ENCODE measurements at regions not wholly inside any gene's neighbourhood (a gene's known extent, or its start where the extent isn't known, plus 50 kb on each side); places are given as distances from the start of the nearest gene placed in this dataset.
A peak's percentile ranks its signal among the peaks of the same experiment; 100 is the strongest.

DNA sequence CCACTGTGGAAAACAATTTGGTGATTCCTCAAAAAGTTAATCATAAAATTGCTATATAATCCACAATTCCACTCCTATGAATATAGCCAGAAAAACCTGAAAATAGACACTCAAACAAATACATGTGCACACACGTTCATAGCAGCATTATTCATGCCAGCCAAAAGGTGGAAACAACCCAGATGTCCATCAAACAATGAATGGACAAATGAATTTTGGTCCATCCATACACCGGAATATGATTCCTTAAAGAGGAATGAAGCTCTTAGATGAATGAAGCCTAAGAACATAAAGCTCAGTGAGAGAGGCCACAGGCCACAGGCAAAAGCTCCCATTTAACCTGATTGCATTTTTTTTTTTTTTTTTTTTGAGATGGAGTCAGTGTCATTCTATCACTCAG, 114.6 kb upstream of the TNRC6C start:
- no peaks in the 10 kb centered on the region for H3K36me3 Mint-ChIP-seq (ENCODE audit: low read depth)
- DNase-seq = no peak
- H3K4me3 Mint-ChIP-seq = no peak overlapping the region
- CTCF ChIA-PET = interaction anchor here (0.7 to 1.3 kb wide), 2 partner anchors 25 to 170 kb away, joined by 3 read pairs; no protein-coding TSS in a partner anchor
- peaks cover 50% of the 10 kb centered on the region for H3K4me1 Mint-ChIP-seq (ENCODE audit: low read depth)
- intact Hi-C loops (cut with micrococcal nuclease) = loop anchor here (1.0 to 10.0 kb wide), 7 partner anchors 8 to 399 kb away; partner anchors contain the start of gene TMC8
- no peaks in the 10 kb centered on the region for H3K9me3 Mint-ChIP-seq
- H3K27ac Mint-ChIP-seq = peak overlapping the region; percentile 81
- H3K27me3 Mint-ChIP-seq (ENCODE audit: low read depth) = peaks cover 8% of the 10 kb centered on the region

GRCh38 chr17:77844681-77845080, 113.8 kb upstream of the TNRC6C start:
- no peak for DNase-seq
- Mint-ChIP-seq H3K4me1 (ENCODE audit: low read depth) (peaks cover 50% of the 10 kb centered on the region), H3K4me3 (no peak overlapping the region), H3K36me3 (ENCODE audit: low read depth) (no peaks in the 10 kb centered on the region), H3K27me3 (ENCODE audit: low read depth) (peaks cover 6% of the 10 kb centered on the region), H3K9me3 (no peaks in the 10 kb centered on the region), H3K27ac (no peak overlapping the region)
- CTCF ChIA-PET = interaction anchor here (1.3 kb wide), 1 partner anchor 169 kb away, joined by 3 read pairs; no protein-coding TSS in a partner anchor
- intact Hi-C loops (cut with micrococcal nuclease) = loop anchor here (1.0 to 10.0 kb wide), 4 partner anchors 8 to 400 kb away; partner anchors contain the start of gene TMC8

GRCh38 chr17:77845541-77846225, 112.8 kb upstream of the TNRC6C start:
- peaks cover 50% of the 10 kb centered on the region for H3K4me1 Mint-ChIP-seq (ENCODE audit: low read depth)
- no peak overlapping the region for H3K4me3 Mint-ChIP-seq
- no peak for DNase-seq
- no peak overlapping the region for H3K27ac Mint-ChIP-seq
- no peaks in the 10 kb centered on the region for H3K36me3 Mint-ChIP-seq (ENCODE audit: low read depth)
- CTCF ChIA-PET = interaction anchor here (0.6 kb wide), 1 partner anchor 171 kb away, joined by 3 read pairs; no protein-coding TSS in a partner anchor
- intact Hi-C loops (cut with micrococcal nuclease) = loop anchor here (10.0 kb wide), 1 partner anchor 401 kb away; no protein-coding TSS in a partner anchor
- no peaks in the 10 kb centered on the region for H3K9me3 Mint-ChIP-seq
- no peaks in the 10 kb centered on the region for H3K27me3 Mint-ChIP-seq (ENCODE audit: low read depth)

GRCh38 chr17:77846531-77847085, 111.9 kb upstream of the TNRC6C start:
- CTCF ChIA-PET = no interaction called here
- intact Hi-C loops (cut with micrococcal nuclease) = loop anchor here (10.0 kb wide), 1 partner anchor 402 kb away; no protein-coding TSS in a partner anchor
- H3K27ac Mint-ChIP-seq = no peak overlapping the region

GRCh38 chr17:77847221-77848085, 111.0 kb upstream of the TNRC6C start:
- no peaks in the 10 kb centered on the region for H3K9me3 Mint-ChIP-seq
- CTCF ChIA-PET = no interaction called here

More at GRCh38 chr17:77846531-77847085, 111.9 kb upstream of the TNRC6C start:
- Mint-ChIP-seq H3K4me3 (no peak overlapping the region), H3K36me3 (ENCODE audit: low read depth) (no peaks in the 10 kb centered on the region), H3K9me3 (no peaks in the 10 kb centered on the region), H3K27me3 (ENCODE audit: low read depth) (no peaks in the 10 kb centered on the region), H3K4me1 (ENCODE audit: low read depth) (peaks cover 44% of the 10 kb centered on the region)
- peak; percentile 29 for DNase-seq

GRCh38 chr17:77848257-77848656, 110.2 kb upstream of the TNRC6C start:
- Mint-ChIP-seq H3K4me3 (no peak overlapping the region), H3K36me3 (ENCODE audit: low read depth) (no peaks in the 10 kb centered on the region), H3K9me3 (no peaks in the 10 kb centered on the region), H3K27me3 (ENCODE audit: low read depth) (no peaks in the 10 kb centered on the region), H3K27ac (no peak overlapping the region), H3K4me1 (ENCODE audit: low read depth) (peaks cover 28% of the 10 kb centered on the region)
- CTCF ChIA-PET = interaction anchor here (1.4 kb wide), 1 partner anchor 15 kb away, joined by 4 read pairs; no protein-coding TSS in a partner anchor
- intact Hi-C loops (cut with micrococcal nuclease) = loop anchor here (10.0 kb wide), 1 partner anchor 403 kb away; no protein-coding TSS in a partner anchor
- DNase-seq = no peak

More at GRCh38 chr17:77847221-77848085, 111.0 kb upstream of the TNRC6C start:
- no peak overlapping the region for H3K4me3 Mint-ChIP-seq
- no peaks in the 10 kb centered on the region for H3K27me3 Mint-ChIP-seq (ENCODE audit: low read depth)
- H3K27ac Mint-ChIP-seq = no peak overlapping the region
- peaks cover 36% of the 10 kb centered on the region for H3K4me1 Mint-ChIP-seq (ENCODE audit: low read depth)
- no peaks in the 10 kb centered on the region for H3K36me3 Mint-ChIP-seq (ENCODE audit: low read depth)
- intact Hi-C loops (cut with micrococcal nuclease) = loop anchor here (10.0 kb wide), 1 partner anchor 403 kb away; no protein-coding TSS in a partner anchor
- DNase-seq = no peak

- Mint-ChIP-seq H3K36me3 (ENCODE audit: low read depth) (no peaks in the 10 kb centered on the region), H3K4me3 (no peak overlapping the region), H3K27ac (no peak overlapping the region), H3K27me3 (ENCODE audit: low read depth) (no peaks in the 10 kb centered on the region), H3K9me3 (no peaks in the 10 kb centered on the region), H3K4me1 (ENCODE audit: low read depth) (peaks cover 18% of the 10 kb centered on the region)
- DNase-seq = no peak
- CTCF ChIA-PET = interaction anchor here (1.4 kb wide), 1 partner anchor 14 kb away, joined by 4 read pairs; no protein-coding TSS in a partner anchor
- intact Hi-C loops (cut with micrococcal nuclease) = loop anchor here (10.0 kb wide), 1 partner anchor 404 kb away; no protein-coding TSS in a partner anchor
Measured at GRCh38 chr17:77849239-77849638, 109.3 kb upstream of the TNRC6C start.

DNA sequence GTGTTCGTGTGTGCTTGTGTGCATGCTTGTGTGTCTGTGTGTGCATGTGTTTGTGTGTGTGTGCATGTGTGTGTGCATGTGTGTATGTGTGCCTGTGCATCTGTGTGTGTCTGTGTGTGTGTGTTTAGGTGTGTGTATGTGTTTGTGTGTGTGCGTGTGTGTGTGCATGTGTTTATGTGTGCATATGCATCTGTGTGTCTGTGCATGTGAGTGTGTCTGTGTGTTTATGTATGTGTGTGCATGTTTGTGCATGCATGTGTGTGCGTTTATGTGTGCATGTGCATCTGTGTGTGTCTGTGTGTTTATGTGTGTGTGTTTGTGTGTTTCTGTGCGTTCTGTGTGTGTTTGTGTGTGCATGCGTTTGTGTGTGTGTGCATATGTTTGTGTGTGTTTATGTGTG, 106.6 kb upstream of the TNRC6C start:
- intact Hi-C loops (cut with micrococcal nuclease) = no loop called here

DNA sequence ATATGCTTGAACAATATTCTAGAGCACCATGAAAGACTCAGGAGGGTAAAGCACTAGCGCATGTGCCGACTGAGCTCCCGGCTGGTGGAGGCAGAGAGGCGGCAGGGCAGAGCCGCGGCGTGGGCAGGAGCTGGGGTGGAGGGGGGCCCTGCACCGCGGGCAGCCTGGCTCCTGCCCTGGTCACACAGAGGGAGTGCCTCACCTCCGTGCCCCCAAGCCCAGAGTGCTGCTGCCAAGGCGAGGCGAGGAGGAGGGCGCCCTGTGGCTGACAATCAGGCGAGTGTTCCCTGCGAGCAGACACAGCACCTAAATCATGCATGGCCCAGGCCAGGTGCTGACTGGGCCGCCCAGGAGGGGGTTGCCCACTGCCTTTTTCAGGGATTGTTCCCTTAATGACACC, 105.8 kb upstream of the TNRC6C start:
- H3K27me3 Mint-ChIP-seq (ENCODE audit: low read depth) = no peaks in the 10 kb centered on the region
- no peak overlapping the region for H3K27ac Mint-ChIP-seq
- intact Hi-C loops (cut with micrococcal nuclease) = no loop called here
- CTCF ChIA-PET = interaction anchor here (1.0 kb wide), 1 partner anchor 161 kb away, joined by 3 read pairs; no protein-coding TSS in a partner anchor
- no peak for DNase-seq
- H3K4me1 Mint-ChIP-seq (ENCODE audit: low read depth) = peaks cover 12% of the 10 kb centered on the region
- H3K9me3 Mint-ChIP-seq = no peaks in the 10 kb centered on the region
- H3K4me3 Mint-ChIP-seq = no peak overlapping the region
- H3K36me3 Mint-ChIP-seq (ENCODE audit: low read depth) = no peaks in the 10 kb centered on the region

More for the DNA sequence above, 106.6 kb upstream of the TNRC6C start:
- Mint-ChIP-seq H3K36me3 (ENCODE audit: low read depth) (no peaks in the 10 kb centered on the region), H3K4me3 (no peak overlapping the region), H3K27me3 (ENCODE audit: low read depth) (no peaks in the 10 kb centered on the region), H3K4me1 (ENCODE audit: low read depth) (peaks cover 6% of the 10 kb centered on the region), H3K9me3 (no peaks in the 10 kb centered on the region), H3K27ac (no peak overlapping the region)
- no peak for DNase-seq
- CTCF ChIA-PET = no interaction called here

DNA sequence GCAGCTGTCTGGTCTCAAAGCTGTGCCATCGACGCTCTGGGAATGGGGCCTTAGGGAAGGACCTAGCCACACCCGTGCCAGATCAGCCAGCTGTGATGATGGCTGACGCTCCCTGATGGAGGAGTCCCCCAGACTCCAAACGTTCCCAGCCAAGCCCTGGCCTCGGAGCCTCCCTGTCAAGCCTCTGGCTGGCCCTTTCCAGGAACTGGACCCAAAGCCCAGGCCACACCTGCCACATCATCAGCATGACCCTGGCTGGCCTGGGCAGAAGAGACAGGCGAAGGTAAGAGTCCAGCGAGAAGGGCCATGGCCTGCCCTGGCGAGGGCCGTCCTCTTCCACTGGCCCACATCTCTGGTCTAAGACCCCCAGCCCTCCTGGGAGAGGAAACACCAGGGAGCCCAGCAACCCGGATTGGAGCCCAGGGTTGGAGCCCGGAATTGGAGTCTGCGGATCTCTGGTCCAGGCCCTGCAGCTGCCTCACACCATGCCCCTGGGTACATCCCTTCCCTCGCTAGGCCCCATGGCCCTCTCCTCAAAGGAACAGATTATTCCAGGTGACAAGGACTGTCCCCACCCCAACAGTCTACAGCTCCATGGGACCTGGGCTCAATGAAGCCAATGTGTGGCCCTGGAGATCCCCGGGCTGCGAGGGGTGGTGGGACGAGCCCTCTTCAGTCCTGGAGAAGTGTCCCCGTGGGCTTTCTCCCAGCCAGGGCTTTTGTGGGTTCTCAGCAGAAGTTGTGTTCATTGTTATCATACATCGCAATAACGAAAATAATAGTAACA, 105.1 kb upstream of the TNRC6C start:
- Mint-ChIP-seq H3K4me3 (no peak overlapping the region), H3K27me3 (ENCODE audit: low read depth) (no peaks in the 10 kb centered on the region), H3K4me1 (ENCODE audit: low read depth) (peaks cover 16% of the 10 kb centered on the region), H3K9me3 (no peaks in the 10 kb centered on the region), H3K27ac (no peak overlapping the region), H3K36me3 (ENCODE audit: low read depth) (no peaks in the 10 kb centered on the region)
- DNase-seq = no peak
- CTCF ChIA-PET = interaction anchor here (1.0 kb wide), 1 partner anchor 161 kb away, joined by 3 read pairs; no protein-coding TSS in a partner anchor
- intact Hi-C loops (cut with micrococcal nuclease) = no loop called here

DNA sequence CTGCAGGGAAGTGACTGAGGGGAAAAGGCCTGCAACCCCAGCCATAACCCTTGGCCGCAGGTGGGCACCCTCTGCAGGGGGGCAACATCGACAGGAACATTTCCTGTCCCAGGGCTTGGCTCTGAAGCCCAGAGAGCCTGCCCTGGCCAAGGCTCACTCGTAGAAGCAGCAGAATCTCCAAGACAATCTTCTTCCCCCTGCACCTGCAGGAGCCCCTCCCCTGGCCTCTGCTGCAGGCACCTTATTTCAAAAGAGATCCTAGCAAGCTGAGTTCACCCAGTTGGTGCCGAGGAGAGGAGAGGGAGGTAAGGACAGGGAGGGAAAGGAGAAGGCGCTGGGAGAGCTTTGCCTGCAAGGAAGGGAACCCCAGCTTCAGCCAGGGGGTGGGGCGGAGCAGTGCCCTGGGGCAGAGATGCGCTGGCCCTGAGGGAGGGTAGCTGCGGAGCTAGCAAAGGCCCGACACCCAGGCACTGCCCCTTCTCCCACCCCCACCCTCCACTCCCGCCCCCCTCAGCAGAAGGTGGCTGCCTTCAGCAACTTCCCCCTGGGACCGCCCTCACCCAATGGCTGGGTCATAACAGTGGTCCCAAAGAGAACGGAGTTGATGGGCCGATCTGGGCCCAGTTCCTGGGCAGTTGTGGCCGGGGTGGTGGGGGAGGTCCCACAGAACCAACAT, 104.3 kb upstream of the TNRC6C start:
- no peak for DNase-seq
- Mint-ChIP-seq H3K4me3 (no peak overlapping the region), H3K27ac (no peak overlapping the region), H3K9me3 (no peaks in the 10 kb centered on the region), H3K36me3 (ENCODE audit: low read depth) (no peaks in the 10 kb centered on the region), H3K27me3 (ENCODE audit: low read depth) (no peaks in the 10 kb centered on the region), H3K4me1 (ENCODE audit: low read depth) (peaks cover 19% of the 10 kb centered on the region)
- CTCF ChIA-PET = no interaction called here
- intact Hi-C loops (cut with micrococcal nuclease) = no loop called here

All from activated naive CD4-positive, alpha-beta T cell treated with anti-CD3 and anti-CD28 coated beads for 36 hours (primary cell).